SH-SY5Y (cell line): ENCODE measurements at regions not wholly inside any gene's neighbourhood (a gene's known extent, or its start where the extent isn't known, plus 50 kb on each side); places are given as distances from the start of the nearest gene placed in this dataset.

ENCODE experiments used
- GATA2 ChIP-seq: IDR thresholded peaks from 2 replicates; pipeline ENCODE4 v1.6.1; 2011; ENCODE audit warnings: mild to moderate bottlenecking, low read depth, low read length
- GATA3 ChIP-seq: IDR thresholded peaks from 2 replicates; pipeline ENCODE4 v1.6.1; 2011; ENCODE audit warnings: low read depth, mild to moderate bottlenecking, low read length, moderate library complexity

DNA sequence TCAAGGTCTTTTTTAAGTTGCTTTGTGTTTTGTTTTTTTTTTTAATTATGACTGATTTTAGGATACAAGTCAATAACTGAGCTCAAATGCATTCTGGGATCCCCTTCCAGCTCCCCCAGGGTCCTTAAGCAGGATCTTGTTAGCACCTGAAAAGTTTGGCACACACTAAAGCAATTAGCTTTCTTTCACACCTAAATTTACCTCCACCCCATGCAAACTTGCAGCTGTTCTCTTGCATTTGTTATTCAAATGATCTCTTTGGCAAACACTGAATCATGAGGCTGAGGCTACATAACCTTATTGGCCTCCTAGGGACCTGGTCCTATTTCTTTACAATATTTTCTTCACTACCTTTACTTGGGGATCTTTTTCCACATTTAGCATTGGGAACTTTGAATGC lies 2026.1 kb upstream of the CELF4 start:
- TF ChIP-seq GATA3 (no peak), GATA2 (no peak)

DNA sequence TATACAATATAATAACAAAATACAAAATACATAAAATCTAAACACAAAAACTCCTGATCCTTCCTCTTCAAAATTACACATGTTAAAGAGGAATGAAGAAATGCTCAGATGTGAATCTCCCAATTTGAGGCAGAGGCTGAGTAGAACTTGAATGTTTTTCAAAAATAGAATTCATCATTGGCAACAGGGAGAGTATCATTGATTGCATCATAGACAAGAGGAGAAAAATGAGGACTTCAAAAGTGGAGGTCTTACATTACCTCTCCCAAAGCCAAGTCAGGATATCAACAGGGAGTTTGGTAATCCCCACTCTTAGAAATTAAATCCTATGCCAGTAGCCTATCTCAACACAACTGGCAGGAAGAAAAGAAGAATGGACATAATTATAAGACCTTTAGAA lies 2023.9 kb upstream of the CELF4 start:
- TF ChIP-seq GATA3 (no peak), GATA2 (no peak)

DNA sequence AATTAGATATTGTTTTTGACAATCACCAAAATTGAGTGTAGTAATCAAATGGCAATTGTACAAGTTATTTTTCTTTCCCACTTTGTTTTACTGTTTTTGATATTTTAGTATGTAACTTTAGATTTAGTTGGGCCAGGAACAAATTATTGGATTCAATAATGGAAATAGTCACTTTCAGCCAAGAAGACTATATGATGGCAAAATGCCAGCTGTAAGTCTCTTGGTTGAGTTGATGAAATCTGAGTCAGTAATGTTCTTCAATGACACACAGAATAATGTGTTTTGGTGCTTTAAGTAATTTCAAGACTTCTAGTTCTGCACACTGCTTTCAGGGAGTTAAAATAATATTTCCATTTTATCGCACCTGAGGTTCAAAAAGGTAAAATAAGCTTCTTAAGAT lies 2022.0 kb upstream of the CELF4 start:
- no peak for TF ChIP-seq GATA2

DNA sequence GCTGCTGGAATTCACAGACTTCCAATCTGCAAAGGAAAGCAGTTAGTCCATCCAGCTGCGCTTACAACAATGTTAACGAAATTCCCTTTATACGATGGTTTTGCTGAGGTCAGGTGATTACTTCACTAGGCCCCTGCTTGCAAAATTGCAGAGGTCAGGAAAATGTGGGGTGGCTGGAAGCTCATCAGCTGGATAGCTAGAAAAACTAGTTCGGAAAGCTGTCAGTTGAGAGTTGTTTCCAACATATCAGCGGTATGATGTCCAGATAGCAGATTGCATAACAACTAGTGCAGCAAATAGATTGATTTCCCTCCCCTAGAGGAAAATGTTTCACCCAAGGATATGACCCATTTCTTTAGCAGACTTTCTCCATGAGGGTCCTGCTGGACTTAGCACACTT lies 2021.1 kb upstream of the CELF4 start:
- TF ChIP-seq GATA3 (no peak), GATA2 (no peak)

DNA sequence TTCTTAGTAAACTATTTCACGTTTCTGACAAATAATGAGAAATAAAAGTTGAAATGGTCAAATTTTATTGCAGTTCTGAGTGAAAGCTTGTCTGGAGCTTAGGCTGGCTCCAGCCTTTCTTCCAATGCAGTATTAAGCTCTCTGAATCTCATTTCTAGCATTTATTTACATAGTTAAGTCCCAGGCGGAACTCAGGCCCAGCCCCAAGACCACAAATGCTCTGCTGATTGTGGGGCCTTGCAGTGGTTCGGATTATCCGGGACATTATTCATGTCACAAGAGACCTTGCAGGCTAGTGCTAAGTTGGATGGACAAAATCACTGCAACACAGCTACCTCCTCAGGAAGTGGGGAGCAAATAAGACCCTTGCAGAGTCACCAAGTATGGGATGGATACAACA lies 2009.3 kb upstream of the CELF4 start:
- TF ChIP-seq GATA2 (no peak), GATA3 (no peak)

DNA sequence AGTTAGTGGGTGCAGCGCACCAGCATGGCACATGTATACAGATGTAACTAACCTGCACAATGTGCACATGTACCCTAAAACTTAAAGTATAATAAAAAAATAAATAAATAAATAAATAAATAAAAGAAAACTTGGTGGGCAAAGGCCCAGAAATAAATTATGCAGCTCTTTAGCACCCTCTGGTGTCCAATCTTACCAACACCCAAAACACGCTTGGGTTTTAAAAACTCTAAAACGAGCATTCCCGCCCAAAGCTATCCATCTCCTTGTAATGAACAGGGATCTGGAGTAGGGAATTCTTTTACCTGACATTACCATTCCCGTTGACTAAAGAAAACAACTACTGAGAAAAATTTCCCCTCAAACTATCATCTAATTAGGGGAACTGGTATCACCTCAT lies 2005.9 kb upstream of the CELF4 start:
- TF ChIP-seq GATA2, result no peak
- no peak for TF ChIP-seq GATA3

DNA sequence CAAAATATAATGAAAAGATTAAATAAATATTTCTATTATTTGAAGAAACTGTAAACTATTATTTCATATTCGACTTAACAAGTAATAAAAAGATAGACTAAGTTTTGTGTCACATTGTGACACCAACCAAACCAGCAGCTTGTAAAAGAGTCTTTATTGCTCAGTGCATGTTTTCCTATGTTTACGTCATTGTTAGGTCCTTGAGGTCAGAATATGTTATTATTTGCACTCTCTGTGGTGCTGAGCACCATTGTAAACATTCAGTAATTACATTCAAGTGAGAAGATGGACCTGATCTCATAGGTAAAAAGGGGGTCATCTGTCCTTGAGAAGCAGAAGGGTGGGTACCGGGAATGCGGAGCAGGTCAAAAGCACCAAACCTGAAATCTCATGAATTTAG lies 1999.1 kb upstream of the CELF4 start:
- TF ChIP-seq GATA2 (no peak), GATA3 (no peak)

DNA sequence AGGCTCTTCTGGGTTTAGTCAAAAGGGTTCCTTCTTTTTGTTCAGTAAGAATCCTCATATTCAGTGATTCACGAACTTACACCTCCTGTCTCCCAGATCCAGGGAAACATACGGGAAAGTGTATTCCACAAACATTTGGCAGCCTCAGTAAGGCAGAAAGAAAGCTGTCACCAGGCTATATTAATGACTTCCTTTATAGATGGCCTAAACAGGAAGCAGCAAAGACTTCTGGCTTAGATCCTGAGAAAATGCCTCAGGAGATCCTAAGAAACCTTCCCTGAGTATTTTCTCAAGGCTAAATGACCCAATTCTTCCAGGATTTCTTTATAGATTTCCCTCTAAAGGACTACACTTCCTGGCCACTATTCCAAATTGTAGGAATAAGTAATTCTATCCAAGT lies 1995.5 kb upstream of the CELF4 start:
- TF ChIP-seq GATA3, result no peak
- no peak for TF ChIP-seq GATA2

DNA sequence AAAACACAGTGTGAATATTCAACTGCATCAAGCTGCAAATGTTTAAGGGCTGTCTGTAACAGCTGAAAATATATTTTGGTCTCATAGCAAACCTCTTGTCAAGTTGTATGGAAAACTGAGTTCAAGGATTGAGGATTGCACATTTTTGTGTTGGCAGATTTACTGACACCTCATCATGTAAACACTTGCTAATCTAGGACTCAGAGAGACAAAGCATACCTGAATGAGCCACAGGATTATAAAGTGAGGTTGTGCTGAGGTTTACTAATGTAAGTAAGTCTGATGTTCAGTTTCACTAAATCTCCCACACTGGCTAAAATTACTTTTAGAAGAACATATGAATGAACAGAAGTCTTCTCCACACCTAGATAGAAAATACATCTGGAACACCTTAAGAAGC lies 1993.1 kb upstream of the CELF4 start:
- TF ChIP-seq GATA2 (no peak), GATA3 (no peak)

DNA sequence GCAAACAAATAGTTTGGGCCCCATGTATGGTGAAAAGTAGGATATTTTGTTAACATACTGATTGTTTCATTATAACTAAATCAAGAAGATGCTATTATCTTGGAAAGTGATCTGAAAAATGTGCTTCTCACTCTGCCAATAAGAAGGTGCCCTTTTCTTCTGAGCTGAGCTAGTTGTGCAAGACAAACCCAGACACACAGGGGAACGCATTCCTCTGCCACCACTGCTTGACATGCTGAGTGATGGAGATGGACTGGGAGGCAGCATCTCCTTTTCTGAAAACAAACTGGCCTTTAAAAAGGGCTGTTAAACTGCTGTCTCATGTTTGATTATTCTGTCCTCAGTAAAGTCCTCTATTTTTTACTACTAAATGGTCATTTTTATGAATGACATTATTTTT lies 1989.9 kb upstream of the CELF4 start:
- TF ChIP-seq GATA2 (no peak), GATA3 (no peak)

DNA sequence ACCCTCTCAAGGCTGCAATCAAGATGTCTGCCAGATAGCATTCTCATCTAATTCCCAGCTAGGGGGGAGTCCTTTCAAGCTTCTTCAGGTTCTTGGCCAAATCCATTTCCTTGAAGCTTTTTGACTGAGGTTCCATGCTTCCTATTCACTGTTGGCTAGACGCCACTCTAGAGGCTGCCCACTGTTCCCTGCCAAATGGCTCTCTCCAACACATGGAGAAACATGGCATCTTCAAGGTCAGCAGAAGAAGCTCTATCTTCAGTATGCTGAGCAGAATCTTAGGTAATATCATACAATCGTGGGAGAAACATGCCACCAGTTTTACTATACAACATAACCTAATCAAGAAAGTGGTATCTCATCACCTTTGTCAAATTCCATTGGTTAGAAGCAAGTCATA lies 1985.1 kb upstream of the CELF4 start:
- TF ChIP-seq GATA2 (no peak), GATA3 (no peak)

DNA sequence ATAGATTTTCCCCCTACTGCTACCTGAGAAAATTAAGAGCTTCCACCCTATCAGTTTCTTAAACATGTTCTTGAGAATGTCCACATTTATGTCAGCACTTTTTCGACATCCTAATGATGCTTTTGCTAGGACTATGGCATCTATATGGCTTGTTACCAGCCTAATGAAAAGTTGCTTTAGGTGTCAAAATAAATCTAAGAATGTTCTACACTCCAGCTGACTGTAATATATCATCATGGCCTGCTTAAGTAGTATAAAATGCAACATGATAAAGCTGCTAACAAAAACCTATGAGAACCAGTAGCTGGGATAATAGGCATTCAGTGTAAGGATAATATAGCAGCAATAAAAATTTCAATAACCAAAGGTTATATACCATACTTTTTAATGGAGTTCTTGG lies 1983.5 kb upstream of the CELF4 start:
- no peak for TF ChIP-seq GATA2
- TF ChIP-seq GATA3, result no peak

DNA sequence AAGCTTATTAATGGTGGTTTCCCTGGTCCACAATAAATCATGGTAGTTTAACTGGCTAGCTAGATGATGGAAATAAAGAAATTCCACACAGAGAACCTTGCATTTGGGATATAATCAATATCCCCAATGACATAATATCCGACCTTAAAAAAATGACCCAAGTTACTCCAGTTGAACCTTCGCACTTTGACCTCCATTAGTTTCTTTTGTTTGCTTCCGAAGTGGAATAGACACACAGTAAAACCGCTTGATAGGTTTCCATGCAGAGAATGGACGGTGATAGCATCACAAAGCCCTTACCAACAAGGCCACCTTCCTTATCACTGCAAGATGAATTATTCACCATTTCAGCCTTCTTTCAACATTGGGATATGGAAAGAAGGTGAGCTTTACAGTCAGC lies 1966.1 kb upstream of the CELF4 start:
- TF ChIP-seq GATA2 (no peak), GATA3 (no peak)

DNA sequence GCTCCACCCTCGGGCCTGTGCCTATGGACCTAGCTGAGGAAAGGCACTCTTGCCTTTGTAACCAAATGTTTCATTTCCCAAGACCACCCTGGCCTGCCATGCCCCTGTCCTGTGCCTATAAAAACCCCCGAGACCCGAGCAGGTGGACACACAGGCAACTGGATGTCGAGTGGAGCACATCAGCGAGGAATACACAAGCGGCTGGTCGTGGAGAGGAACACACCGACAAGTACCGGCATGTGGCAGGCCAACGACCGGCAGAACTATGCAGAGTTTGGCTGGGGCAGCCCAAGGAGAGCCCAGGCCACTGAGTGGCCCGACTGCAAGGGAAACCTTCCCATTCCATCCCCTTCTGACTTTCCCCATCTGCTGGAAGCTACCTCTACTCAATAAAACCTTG lies 1963.8 kb upstream of the CELF4 start:
- TF ChIP-seq GATA3 (no peak), GATA2 (no peak)

DNA sequence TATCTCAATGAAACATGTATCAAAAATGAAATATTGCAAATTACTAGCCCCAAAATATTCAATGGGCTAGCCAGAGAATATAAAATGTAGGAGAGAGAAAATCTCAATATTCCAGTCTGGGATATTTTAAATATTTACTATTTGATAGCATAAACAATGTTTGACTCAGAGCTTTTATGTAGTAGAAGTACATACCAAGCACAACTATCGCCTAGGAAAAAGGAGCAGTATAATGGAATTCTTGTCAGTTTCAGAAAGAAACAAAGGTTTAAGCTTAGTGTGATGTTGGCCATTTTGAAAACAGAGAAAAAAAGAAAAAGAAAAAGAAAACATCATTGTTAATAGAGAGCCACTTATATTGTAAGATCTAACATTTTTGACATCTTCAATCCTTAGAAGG lies 1961.9 kb upstream of the CELF4 start:
- TF ChIP-seq GATA2 (no peak), GATA3 (no peak)

DNA sequence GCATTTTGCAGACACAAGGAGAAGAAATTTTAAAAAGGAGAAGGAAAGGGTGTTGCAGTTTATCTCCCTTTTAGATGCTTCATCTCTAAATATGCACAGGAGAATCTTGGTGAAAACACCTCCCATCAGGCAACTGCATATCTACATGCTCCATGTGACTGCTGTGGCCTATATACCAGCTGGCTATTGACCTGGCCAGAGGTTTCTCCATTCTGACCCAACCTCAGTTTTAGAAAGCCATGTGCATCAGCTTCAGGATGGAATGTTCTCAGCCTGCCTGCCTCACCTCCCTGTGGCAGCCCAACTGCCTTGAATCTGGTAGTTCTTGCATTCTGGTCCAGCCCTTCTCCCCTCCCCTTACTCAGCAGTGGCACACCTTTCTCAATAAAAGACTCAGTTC lies 1958.8 kb upstream of the CELF4 start:
- TF ChIP-seq GATA2, result no peak
- TF ChIP-seq GATA3, result no peak

DNA sequence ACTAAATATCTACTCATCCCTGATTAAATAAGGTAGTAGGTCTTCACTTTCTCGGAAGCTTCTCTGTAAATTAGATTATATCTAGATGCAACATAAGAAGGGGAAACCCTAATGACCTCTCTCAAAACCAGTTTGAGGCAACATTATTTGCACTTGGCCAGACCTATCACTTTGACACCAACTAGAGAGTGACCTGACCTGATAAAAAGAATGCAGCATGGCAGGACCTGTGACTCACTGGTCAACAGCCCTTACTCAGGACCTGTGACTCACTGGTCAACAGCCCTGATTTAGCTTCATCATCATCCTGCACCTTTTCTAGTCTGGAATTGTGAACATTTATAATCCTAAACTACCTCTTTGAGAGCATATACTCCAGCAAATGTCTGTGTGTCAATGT lies 1957.7 kb upstream of the CELF4 start:
- TF ChIP-seq GATA3 (no peak), GATA2 (no peak)

DNA sequence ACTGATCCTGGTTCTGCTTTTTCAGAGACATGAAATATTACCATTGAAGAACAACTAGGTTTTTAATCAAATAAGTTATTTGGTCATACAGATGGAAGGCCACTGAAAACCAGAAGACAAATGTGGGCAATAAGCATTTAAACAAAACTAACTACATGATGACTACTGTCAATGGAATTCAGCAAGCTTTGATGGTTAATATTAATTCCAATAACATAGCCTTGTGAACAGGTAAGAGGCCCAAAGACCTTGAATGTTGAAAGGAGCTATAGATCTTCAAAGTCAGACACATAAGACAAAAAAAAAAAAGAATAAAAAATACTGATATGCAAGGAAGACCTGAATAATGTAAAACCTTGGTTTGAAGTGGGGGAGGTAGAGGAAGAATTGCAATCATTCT lies 1955.6 kb upstream of the CELF4 start:
- TF ChIP-seq GATA2, result no peak
- no peak for TF ChIP-seq GATA3
